ENCODE measurements at regions not wholly inside any gene's neighbourhood (a gene's known extent, or its start where the extent isn't known, plus 50 kb on each side); places are given as distances from the start of the nearest gene placed in this dataset.

DNA sequence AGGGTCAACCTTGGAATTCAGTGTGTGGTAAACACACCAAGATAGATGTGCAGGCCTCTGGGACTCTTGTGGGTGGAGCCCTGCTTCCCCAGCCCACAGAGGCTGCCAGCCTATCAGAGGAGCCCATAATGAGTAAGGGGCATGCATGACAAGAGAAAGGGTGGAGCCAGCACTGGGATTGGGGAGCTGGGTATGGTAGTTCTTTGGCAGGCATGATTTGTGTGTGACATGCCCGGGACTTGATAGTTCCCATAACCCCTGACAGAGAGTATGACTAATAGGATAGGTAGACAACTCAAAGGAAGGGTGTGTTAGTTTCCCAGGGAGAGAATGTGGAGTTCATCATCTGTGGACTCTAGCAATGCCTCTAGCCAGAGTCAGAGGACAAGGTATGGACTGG is 143.0 kb downstream of the EMP1 start (continued):
- TF ChIP-seq, protein P1, sequence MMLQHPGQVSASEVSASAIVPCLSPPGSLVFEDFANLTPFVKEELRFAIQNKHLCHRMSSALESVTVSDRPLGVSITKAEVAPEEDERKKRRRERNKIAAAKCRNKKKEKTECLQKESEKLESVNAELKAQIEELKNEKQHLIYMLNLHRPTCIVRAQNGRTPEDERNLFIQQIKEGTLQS (IDR thresholded peaks at IDR 0.05; ENCODE audit: borderline replicate concordance, extremely low read depth, low read depth, low read length) = no peak
- TF ChIP-seq LARP7 (IDR thresholded peaks at IDR 0.05) (no peak), RUNX3 (IDR thresholded peaks at IDR 0.05; ENCODE audit: low read length) (no peak), RB1 (IDR thresholded peaks at IDR 0.05; ENCODE audit: borderline replicate concordance) (no peak)

DNA sequence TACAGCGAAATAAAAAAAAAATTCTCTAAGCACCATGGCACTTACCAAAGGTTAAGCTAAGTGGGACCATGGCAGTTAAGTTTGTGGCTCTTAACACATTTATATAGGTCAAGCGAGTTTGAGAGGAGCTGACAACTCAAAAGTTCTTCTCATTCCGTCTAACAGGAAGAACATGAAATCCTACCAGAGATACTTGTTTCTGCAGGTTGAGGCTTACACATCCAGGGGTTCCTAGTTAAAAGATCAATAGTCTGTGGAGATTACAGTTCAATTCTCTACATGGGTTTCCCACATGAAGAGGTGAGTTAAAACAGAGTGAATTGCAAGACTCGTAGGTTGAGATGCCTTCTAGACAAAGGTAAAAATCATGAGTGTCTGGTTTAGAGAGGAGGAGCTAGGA is 142.6 kb downstream of the EMP1 start:
- no peaks in the 10 kb centered on the region for H3K4me1 ChIP-seq (ENCODE audit: control insufficient read depth, insufficient read depth, low read length)
- H4K20me1 ChIP-seq (ENCODE audit: control insufficient read depth, insufficient read depth) = no peaks in the 10 kb centered on the region
- H3K9me3 ChIP-seq (replicated peaks; ENCODE audit: control insufficient read depth, insufficient read depth, low read length) = no peaks in the 10 kb centered on the region
- POLR2A ChIA-PET = no interaction called here
- no peak overlapping the region for H3K4me3 ChIP-seq
- FAIRE-seq = no peak
- H3K9ac ChIP-seq (ENCODE audit: control insufficient read depth, insufficient read depth, low read length) = no peak overlapping the region
- no TSS peak for BruUV-seq (replicated peaks)
- WGBS (ENCODE audit: insufficient coverage, insufficient replicate concordance, low lambda C conversion rate, missing lambda C conversion rate) = 49% methylated on average over 4 of the region's 4 CpGs
- CTCF ChIA-PET = interaction anchor here (0.6 kb wide), 1 partner anchor 15 kb away, joined by 3 read pairs; no protein-coding TSS in a partner anchor
- RAD21 ChIA-PET (ENCODE audit: unreplicated experiment) = interaction anchor here (0.7 kb wide), 1 partner anchor 158 kb away, joined by 3 read pairs; no protein-coding TSS in a partner anchor
- DNase-seq (ENCODE audit: low read depth, low spot score) = no peak
- H3K4me2 ChIP-seq (ENCODE audit: control insufficient read depth, insufficient read depth) = no peak overlapping the region
- H3K27me3 ChIP-seq (replicated peaks in 1 of 2; ENCODE audit: control insufficient read depth in 2 of 2, insufficient read depth in 2 of 2, low read length in 1 of 2) = no peaks in the 10 kb centered on the region; a peak in 2 of 4 replicates
- TF ChIP-seq, protein P2, sequence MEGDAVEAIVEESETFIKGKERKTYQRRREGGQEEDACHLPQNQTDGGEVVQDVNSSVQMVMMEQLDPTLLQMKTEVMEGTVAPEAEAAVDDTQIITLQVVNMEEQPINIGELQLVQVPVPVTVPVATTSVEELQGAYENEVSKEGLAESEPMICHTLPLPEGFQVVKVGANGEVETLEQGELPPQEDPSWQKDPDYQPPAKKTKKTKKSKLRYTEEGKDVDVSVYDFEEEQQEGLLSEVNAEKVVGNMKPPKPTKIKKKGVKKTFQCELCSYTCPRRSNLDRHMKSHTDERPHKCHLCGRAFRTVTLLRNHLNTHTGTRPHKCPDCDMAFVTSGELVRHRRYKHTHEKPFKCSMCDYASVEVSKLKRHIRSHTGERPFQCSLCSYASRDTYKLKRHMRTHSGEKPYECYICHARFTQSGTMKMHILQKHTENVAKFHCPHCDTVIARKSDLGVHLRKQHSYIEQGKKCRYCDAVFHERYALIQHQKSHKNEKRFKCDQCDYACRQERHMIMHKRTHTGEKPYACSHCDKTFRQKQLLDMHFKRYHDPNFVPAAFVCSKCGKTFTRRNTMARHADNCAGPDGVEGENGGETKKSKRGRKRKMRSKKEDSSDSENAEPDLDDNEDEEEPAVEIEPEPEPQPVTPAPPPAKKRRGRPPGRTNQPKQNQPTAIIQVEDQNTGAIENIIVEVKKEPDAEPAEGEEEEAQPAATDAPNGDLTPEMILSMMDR (IDR thresholded peaks at IDR 0.05 in 2 of 3, conservative IDR thresholded peaks at IDR 0.05 in 1 of 3; ENCODE audit: control insufficient read depth in 2 of 3, extremely low read depth in 1 of 3, insufficient read depth in 1 of 3, low read depth in 3 of 3, low read length in 3 of 3) = no peak
- ATAC-seq = no peak
- H3K79me2 ChIP-seq (ENCODE audit: control insufficient read depth, insufficient read depth, low read length) = no peaks in the 10 kb centered on the region
- in situ Hi-C loops (cut with MboI) (no loop called here), intact Hi-C loops (cut with micrococcal nuclease; ENCODE audit: unreplicated experiment) (no loop called here)
- no peak overlapping the region for H3K27ac ChIP-seq (ENCODE audit: control insufficient read depth, insufficient read depth)
- no peaks in the 10 kb centered on the region for H3K36me3 ChIP-seq (ENCODE audit: control insufficient read depth in 2 of 2, insufficient read depth in 2 of 2, low read length in 1 of 2)
- no peak overlapping the region for H2AFZ ChIP-seq (ENCODE audit: control insufficient read depth, low read depth, low read length)
- SMC1A ChIA-PET (ENCODE audit: uncharacterized antibody, unreplicated experiment) = no interaction called here

All from GM12878 (cell line).